HG02938 (cell line): ENCODE measurements at regions not wholly inside any gene's neighbourhood (a gene's known extent, or its start where the extent isn't known, plus 50 kb on each side); places are given as distances from the start of the nearest gene placed in this dataset.
A peak's percentile ranks its signal among the peaks of the same experiment; 100 is the strongest.

Experiments
- ATAC-seq: cut with Tn5 transposase; IDR thresholded peaks from one replicate; pipeline ENCODE4 v1.9.1; 2021; ENCODE audit warnings: mild to moderate bottlenecking, moderate library complexity; ENCODE audit not compliant: unreplicated experiment

- ATAC-seq, result no peak
These were observed 59.6 kb upstream of the CELF2 start for GRCh38 chr10:10958041-10958440.

DNA sequence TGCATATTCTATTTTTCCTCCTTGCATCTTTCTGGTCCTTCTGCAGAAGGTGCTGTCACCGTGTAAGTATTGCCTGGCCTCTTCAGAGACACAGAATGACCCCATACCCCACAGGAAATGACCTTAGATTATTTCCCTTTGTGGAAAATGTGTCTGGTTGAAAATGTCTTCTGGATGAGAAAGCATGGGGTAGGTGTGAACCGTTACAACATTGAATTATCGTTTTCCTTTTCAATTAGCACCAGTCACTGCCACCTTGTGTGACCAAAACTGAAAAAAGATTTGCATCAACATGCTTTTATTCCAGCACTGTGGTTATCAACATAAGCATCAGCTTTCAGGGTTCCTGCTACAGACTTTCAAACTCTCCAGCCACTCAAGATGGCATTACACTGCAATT is 58.0 kb upstream of the CELF2 start:
- ATAC-seq, result peak; percentile 66

- no peak for ATAC-seq
These were observed 57.1 kb upstream of the CELF2 start for GRCh38 chr10:10960534-10960933.

GRCh38 chr10:10961072-10961471 is 56.6 kb upstream of the CELF2 start:
- no peak for ATAC-seq

DNA sequence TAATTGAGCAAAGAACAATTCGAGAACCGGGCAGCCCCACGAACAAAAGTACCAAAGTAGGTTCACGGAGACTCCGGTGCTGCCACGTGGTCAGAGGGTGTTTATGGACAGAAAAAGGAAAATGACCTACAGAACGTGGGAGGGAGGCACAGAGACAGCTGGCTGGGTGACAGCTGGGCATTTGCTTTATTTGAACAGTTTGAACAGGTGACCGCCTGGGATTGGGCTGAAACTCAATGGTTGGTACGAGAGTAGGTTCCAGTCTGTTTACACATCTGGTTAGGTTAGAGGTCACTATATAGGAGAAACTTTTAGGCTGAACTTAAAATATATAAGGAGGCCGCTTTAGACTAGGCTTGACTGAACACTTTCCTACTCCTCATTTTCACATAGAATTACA is 50.6 kb upstream of the CELF2 start:
- ATAC-seq, result no peak

DNA sequence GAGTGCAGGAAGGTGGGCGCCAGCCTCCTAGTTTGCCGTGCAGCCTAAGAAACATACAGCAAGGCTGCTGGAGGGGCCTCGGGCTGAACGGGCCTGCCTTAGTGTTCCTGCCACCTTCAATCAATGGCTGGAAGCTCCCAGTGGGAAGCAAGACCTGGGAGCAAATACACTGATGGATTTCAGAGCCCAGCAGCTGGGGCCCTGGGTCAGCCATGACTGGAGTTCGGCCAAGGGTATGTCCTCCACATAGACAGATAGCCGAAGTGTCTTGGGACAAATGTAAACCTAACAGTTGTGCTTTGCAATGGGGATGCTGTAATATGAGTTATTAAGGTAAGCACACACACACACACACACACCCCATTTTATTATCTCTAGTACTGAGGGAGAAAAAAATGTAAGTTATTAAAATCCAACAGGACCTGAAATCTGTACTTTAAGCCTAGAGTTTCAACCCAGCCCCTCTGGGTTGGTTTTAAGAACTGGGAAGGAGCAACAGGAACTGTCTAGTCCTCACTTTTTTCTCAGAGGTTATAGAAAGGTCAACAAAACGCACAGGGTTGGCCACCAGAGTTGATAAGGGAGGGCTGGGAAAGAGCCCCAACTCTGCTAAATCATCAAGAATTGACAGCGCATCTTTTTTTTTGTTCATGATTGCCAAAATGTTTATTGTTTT is 50.0 kb upstream of the CELF2 start:
- no peak for ATAC-seq
